A673 (cell line): ENCODE measurements at regions not wholly inside any gene's neighbourhood (a gene's known extent, or its start where the extent isn't known, plus 50 kb on each side); places are given as distances from the start of the nearest gene placed in this dataset.

Experiments used
- BruUV-seq: library from RNA; stranded (reverse); fragments of 400-500 nt; replicated peaks from 2 replicates; lab custom pipeline; 2021; lab: Mats Ljungman, UMichigan
- CTCF ChIA-PET: fragments of 300-600 bp; sonication (Branson Sonifier 250); formaldehyde crosslinking; loops from one replicate; lab custom pipeline; 2022; ENCODE audit warnings: antibody characterized with exemption; lab: Charles Lee
- POLR2A ChIA-PET: fragments of 300-600 bp; sonication (Branson Sonifier 250); formaldehyde crosslinking; loops from one replicate; lab custom pipeline; 2022; ENCODE audit warnings: antibody characterized with exemption; ENCODE audit not compliant: low non-redundant PET; lab: Charles Lee
- DNase-seq: peaks from one replicate; pipeline ENCODE4 v3.0.0-alpha.2; 2015; ENCODE audit warnings: low spot score
- H3K27ac ChIP-seq: fragments of 200-600 bp; sonication (generic); 2 replicates; pipeline ENCODE4 v1.5.1; 2016; ENCODE audit warnings: mixed run types, low read depth, mild to moderate bottlenecking, mixed read lengths, antibody characterized with exemption, low read length; ENCODE audit not compliant: poor library complexity, severe bottlenecking
- H3K27me3 ChIP-seq: fragments of 200-600 bp; sonication (generic); replicated peaks from 2 replicates; pipeline ENCODE4 v1.6.1; 2017; ENCODE audit warnings: mixed run types, low read depth, mild to moderate bottlenecking, mixed read lengths, antibody characterized with exemption, low read length; ENCODE audit not compliant: insufficient read depth, poor library complexity
- H3K36me3 ChIP-seq: fragments of 200-600 bp; sonication (generic); 2 replicates; pipeline ENCODE4 v1.6.1; 2016; ENCODE audit warnings: mixed run types, mild to moderate bottlenecking, mixed read lengths, antibody characterized with exemption, low read length; ENCODE audit not compliant: insufficient read depth, poor library complexity, severe bottlenecking
- H3K4me1 ChIP-seq: fragments of 200-600 bp; sonication (generic); 2 replicates; pipeline ENCODE4 v1.6.1; 2017; ENCODE audit warnings: mixed run types, mild to moderate bottlenecking, mixed read lengths, antibody characterized with exemption, low read length; ENCODE audit not compliant: insufficient read depth, poor library complexity, severe bottlenecking
- H3K4me3 ChIP-seq: fragments of 200-600 bp; sonication (generic); 2 replicates; pipeline ENCODE4 v1.5.1; 2016; ENCODE audit warnings: low read depth, mixed run types, mild to moderate bottlenecking, mixed read lengths, low read length; ENCODE audit not compliant: poor library complexity, severe bottlenecking
- H3K9me3 ChIP-seq: fragments of 200-600 bp; sonication (generic); 2 replicates; pipeline ENCODE4 v1.6.1; 2016; ENCODE audit warnings: mixed run types, low read depth, mild to moderate bottlenecking, mixed read lengths, antibody characterized with exemption, low read length; ENCODE audit not compliant: poor library complexity, severe bottlenecking
- CTCF ChIP-seq: fragments of 300-800, 200-600 bp; sonication (generic); conservative IDR thresholded peaks from 2 replicates; pipeline ENCODE4 v1.5.1; 2017; ENCODE audit warnings: low read depth, mild to moderate bottlenecking, antibody characterized with exemption, low read length, moderate library complexity, mixed read lengths
- EZH2 ChIP-seq: fragments of 200-600 bp; sonication (generic); IDR thresholded peaks from 2 replicates; pipeline ENCODE4 v1.6.1; 2017; ENCODE audit warnings: borderline replicate concordance, low read depth, mild to moderate bottlenecking, mixed read lengths, antibody characterized with exemption, low read length; ENCODE audit not compliant: poor library complexity, severe bottlenecking
- intact Hi-C: fragments of 100-400 bp; cut with micrococcal nuclease; formaldehyde crosslinking; loops from one replicate; pipeline ENCODE4 v1.10.0; 2022; ENCODE audit not compliant: unreplicated experiment

GRCh38 chr5:54804086-54804485 is 181.3 kb downstream of the ESM1 start:
- no peak for DNase-seq
- Histone ChIP-seq H3K27me3 (no peaks in the 10 kb centered on the region), H3K4me1 (no peaks in the 10 kb centered on the region), H3K27ac (no peak overlapping the region), H3K4me3 (no peak overlapping the region), H3K9me3 (no peaks in the 10 kb centered on the region), H3K36me3 (no peaks in the 10 kb centered on the region)
- intact Hi-C loops = no loop called here
- no TSS peak for BruUV-seq
- ChIA-PET CTCF (no interaction called here), POLR2A (no interaction called here)
- TF ChIP-seq EZH2 = no peak
- TF ChIP-seq CTCF = no peak

- H3K27ac ChIP-seq = no peak overlapping the region
- no peaks in the 10 kb centered on the region for H3K9me3 ChIP-seq
- no peak for TF ChIP-seq EZH2
- no peak for TF ChIP-seq CTCF
- H3K36me3 ChIP-seq = no peaks in the 10 kb centered on the region
- ChIA-PET CTCF (no interaction called here), POLR2A (no interaction called here)
- BruUV-seq = no TSS peak
- DNase-seq = no peak
- H3K4me1 ChIP-seq = no peaks in the 10 kb centered on the region
- no peak overlapping the region for H3K4me3 ChIP-seq
- H3K27me3 ChIP-seq = no peaks in the 10 kb centered on the region
- intact Hi-C loops = no loop called here
Observed at GRCh38 chr5:54803471-54804011, 181.9 kb downstream of the ESM1 start.

- no peak overlapping the region for H3K27ac ChIP-seq
- ChIA-PET POLR2A (no interaction called here), CTCF (no interaction called here)
- H3K36me3 ChIP-seq = no peaks in the 10 kb centered on the region
- intact Hi-C loops = no loop called here
- TF ChIP-seq CTCF (no peak), EZH2 (no peak)
- DNase-seq = no peak
- no peak overlapping the region for H3K4me3 ChIP-seq
- no peaks in the 10 kb centered on the region for H3K4me1 ChIP-seq
- no TSS peak for BruUV-seq
- H3K27me3 ChIP-seq = no peaks in the 10 kb centered on the region
- H3K9me3 ChIP-seq = no peaks in the 10 kb centered on the region
Observed at GRCh38 chr5:54799645-54800044, 185.7 kb downstream of the ESM1 start.
